B cell (primary cell): ENCODE measurements at regions not wholly inside any gene's neighbourhood (a gene's known extent, or its start where the extent isn't known, plus 50 kb on each side); places are given as distances from the start of the nearest gene placed in this dataset.

Experiments
- ATAC-seq: fragments of 200-7000 bp; cut with Tn5 transposase; one replicate; pipeline ENCODE4 v1.10.0; 2021; ENCODE audit warnings: low read depth, mild to moderate bottlenecking, moderate number of reproducible peaks, moderate library complexity
- CTCF ChIA-PET: fragments of 350-600 bp; sonication (Branson Sonifier 250); formaldehyde crosslinking; loops from one replicate; lab custom pipeline; 2021; ENCODE audit warnings: antibody characterized with exemption, inconsistent platforms; lab: Charles Lee
- POLR2A ChIA-PET: fragments of 350-600 bp; sonication (Branson Sonifier 250); formaldehyde crosslinking; loops from one replicate; lab custom pipeline; 2021; ENCODE audit warnings: antibody characterized with exemption; lab: Charles Lee
- DNase-seq: peaks from one replicate; pipeline ENCODE4 v3.0.0; 2013
- H2AFZ ChIP-seq: 2 replicates; pipeline ENCODE4 v1.6.1; 2012; ENCODE audit warnings: mild to moderate bottlenecking, low read depth, low read length; ENCODE audit not compliant: insufficient read depth, poor library complexity, severe bottlenecking
- H3K27ac ChIP-seq, 2 donors: 1 replicate in 1 of 2; 2 replicates in 1 of 2; pipeline ENCODE4 v1.5.1; 2012 to 2013; ENCODE audit warnings: low read length in 2 of 2, mild to moderate bottlenecking in 2 of 2, moderate library complexity in 1 of 2
- H3K27me3 ChIP-seq, 4 experiments: fragments of 200-600 bp in 1 of 4; sonication (generic) in 1 of 4; replicated peaks in 1 of 4; 1 replicate in 2 of 4; 2 replicates in 2 of 4; pipeline versions ENCODE4 v1.6.1 to v1.7.0; 2013 to 2016; ENCODE audit warnings: low read length in 3 of 4, mild to moderate bottlenecking in 2 of 4, mixed read lengths in 1 of 4, moderate library complexity in 1 of 4; ENCODE audit not compliant: insufficient read depth in 4 of 4, control insufficient read depth in 3 of 4; ENCODE audit errors: control extremely low read depth in 1 of 4
- H3K36me3 ChIP-seq, 2 experiments: replicated peaks in 1 of 2; 1 replicate in 1 of 2; 2 replicates in 1 of 2; pipeline versions ENCODE4 v1.6.1 to v1.7.1; 2013; ENCODE audit warnings: low read length in 1 of 2; ENCODE audit not compliant: insufficient read depth in 2 of 2, control insufficient read depth in 1 of 2; ENCODE audit errors: control extremely low read depth in 1 of 2, extremely low read depth in 1 of 2
- H3K4me1 ChIP-seq, 2 donors: fragments of 200-600 bp in 1 of 2; sonication (generic) in 1 of 2; 1 replicate in 1 of 2; 2 replicates in 1 of 2; pipeline versions ENCODE4 v1.5.1 to v1.6.1; 2013 to 2017; ENCODE audit warnings: low read length in 2 of 2; ENCODE audit not compliant: control insufficient read depth in 2 of 2, insufficient read depth in 2 of 2
- H3K4me2 ChIP-seq: replicated peaks from 2 replicates; pipeline ENCODE3; 2012; ENCODE audit warnings: mild to moderate bottlenecking, low read depth, low read length; ENCODE audit not compliant: poor library complexity, severe bottlenecking
- H3K4me3 ChIP-seq, 5 experiments: fragments of 200-600 bp in 1 of 5; sonication (generic) in 1 of 5; 1 replicate in 3 of 5; 2 replicates in 2 of 5; pipeline versions ENCODE4 v1.5.1 to v1.7.0; 2011 to 2016; ENCODE audit warnings: low read length in 4 of 5, mild to moderate bottlenecking in 4 of 5, low read depth in 2 of 5, control low read depth in 1 of 5, moderate library complexity in 1 of 5; ENCODE audit not compliant: insufficient read depth in 1 of 5; ENCODE audit errors: control extremely low read depth in 1 of 5, extremely low read depth in 1 of 5
- H3K79me2 ChIP-seq: fragments of 200-600 bp; sonication (generic); one replicate; pipeline ENCODE4 v1.6.0; 2016; ENCODE audit warnings: low read length; ENCODE audit not compliant: control insufficient read depth, insufficient read depth
- H3K9ac ChIP-seq: fragments of 200-600 bp; sonication (generic); 2 replicates; pipeline ENCODE4 v1.6.1; 2017; ENCODE audit warnings: mild to moderate bottlenecking, low read length, moderate library complexity
- H3K9me3 ChIP-seq, 3 donors: one replicate each; pipeline versions ENCODE4 v1.6.1 to v1.7.1; 2013; ENCODE audit warnings: low read length in 2 of 3; ENCODE audit not compliant: control insufficient read depth in 2 of 3, insufficient read depth in 1 of 3; ENCODE audit errors: control extremely low read depth in 1 of 3
- H4K20me1 ChIP-seq: 2 replicates; pipeline ENCODE4 v1.6.0; 2012; ENCODE audit warnings: mild to moderate bottlenecking, low read length; ENCODE audit not compliant: insufficient read depth, control insufficient read depth, poor library complexity, severe bottlenecking
- H3K27ac Mint-ChIP-seq: one replicate; pipeline ENCODE4 v1.8.0; 2021; ENCODE audit warnings: mixed read lengths
- H3K27me3 Mint-ChIP-seq: one replicate; pipeline ENCODE4 v1.8.0; 2021; ENCODE audit warnings: mixed read lengths
- H3K4me1 Mint-ChIP-seq: one replicate; pipeline ENCODE4 v1.8.0; 2021; ENCODE audit warnings: mixed read lengths
- H3K4me3 Mint-ChIP-seq: one replicate; pipeline ENCODE4 v1.8.0; 2021; ENCODE audit warnings: mixed read lengths
- H3K9me3 Mint-ChIP-seq: one replicate; pipeline ENCODE4 v1.8.0; 2022; ENCODE audit warnings: mixed read lengths; ENCODE audit not compliant: insufficient read depth
- EZH2 ChIP-seq: IDR thresholded peaks from 2 replicates; pipeline ENCODE4 v1.6.1; 2012; ENCODE audit warnings: borderline replicate concordance, low read depth, mild to moderate bottlenecking, moderate library complexity, low read length; ENCODE audit not compliant: insufficient read depth, poor library complexity, severe bottlenecking
- WGBS: methylation state at CpG from one replicate; pipeline ENCODE4 v1.1.5; 2013; ENCODE audit warnings: missing lambda C conversion rate; ENCODE audit not compliant: insufficient coverage; 5-methylcytosine and 5-hydroxymethylcytosine counted together
- intact Hi-C: fragments of 100-400 bp; cut with micrococcal nuclease; formaldehyde crosslinking; loops from one replicate; pipeline ENCODE4 v1.10.0; 2022
- TF ChIP-seq, protein P1 (sequence below): fragments of 200-600 bp; IDR thresholded peaks from one replicate; pipeline ENCODE4 v1.8.0; 2022; ENCODE audit warnings: antibody characterized with exemption, mild to moderate bottlenecking

DNA sequence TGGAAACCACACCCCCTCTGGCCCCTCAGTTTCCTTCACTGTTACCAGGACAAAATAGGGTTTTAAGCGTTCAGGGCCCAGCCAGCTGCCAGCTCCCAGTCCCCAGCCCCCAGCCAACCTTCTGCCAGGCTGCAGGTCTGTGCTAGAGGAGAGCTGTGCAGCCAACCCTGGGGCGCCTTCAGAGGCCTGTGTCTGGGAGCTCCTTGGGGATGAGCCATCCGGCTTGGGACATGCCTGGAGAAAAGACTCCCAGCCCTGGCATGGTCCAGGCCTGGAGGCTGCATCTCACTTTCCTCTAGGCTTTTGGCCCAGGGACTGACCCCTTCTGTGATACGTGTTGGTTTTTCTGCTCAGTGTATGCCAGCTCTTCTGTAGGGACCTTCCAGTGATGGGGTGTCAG lies 487.6 kb upstream of the MGMT start:
- Histone ChIP-seq H2AFZ (no peak overlapping the region), H3K9me3 (peaks cover 0 to 10% (median 0%) of the 10 kb centered on the region in 3 donors), H3K36me3 (no peaks in the 10 kb centered on the region), H4K20me1 (no peaks in the 10 kb centered on the region), H3K27me3 (no peaks in the 10 kb centered on the region), H3K4me3 (no peak overlapping the region), H3K4me2 (no peak overlapping the region), H3K79me2 (no peaks in the 10 kb centered on the region), H3K4me1 (no peaks in the 10 kb centered on the region), H3K27ac (no peak overlapping the region), H3K9ac (no peak overlapping the region)
- no peak for ATAC-seq
- WGBS, result 92% methylated on average over 4 of the region's 4 CpGs
- no peak overlapping the region for H3K27ac Mint-ChIP-seq
- TF ChIP-seq EZH2, result no peak
- TF ChIP-seq, protein P1, sequence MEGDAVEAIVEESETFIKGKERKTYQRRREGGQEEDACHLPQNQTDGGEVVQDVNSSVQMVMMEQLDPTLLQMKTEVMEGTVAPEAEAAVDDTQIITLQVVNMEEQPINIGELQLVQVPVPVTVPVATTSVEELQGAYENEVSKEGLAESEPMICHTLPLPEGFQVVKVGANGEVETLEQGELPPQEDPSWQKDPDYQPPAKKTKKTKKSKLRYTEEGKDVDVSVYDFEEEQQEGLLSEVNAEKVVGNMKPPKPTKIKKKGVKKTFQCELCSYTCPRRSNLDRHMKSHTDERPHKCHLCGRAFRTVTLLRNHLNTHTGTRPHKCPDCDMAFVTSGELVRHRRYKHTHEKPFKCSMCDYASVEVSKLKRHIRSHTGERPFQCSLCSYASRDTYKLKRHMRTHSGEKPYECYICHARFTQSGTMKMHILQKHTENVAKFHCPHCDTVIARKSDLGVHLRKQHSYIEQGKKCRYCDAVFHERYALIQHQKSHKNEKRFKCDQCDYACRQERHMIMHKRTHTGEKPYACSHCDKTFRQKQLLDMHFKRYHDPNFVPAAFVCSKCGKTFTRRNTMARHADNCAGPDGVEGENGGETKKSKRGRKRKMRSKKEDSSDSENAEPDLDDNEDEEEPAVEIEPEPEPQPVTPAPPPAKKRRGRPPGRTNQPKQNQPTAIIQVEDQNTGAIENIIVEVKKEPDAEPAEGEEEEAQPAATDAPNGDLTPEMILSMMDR, result no peak
- no peak for DNase-seq
- intact Hi-C loops, result no loop called here
- no peaks in the 10 kb centered on the region for H3K4me1 Mint-ChIP-seq
- H3K9me3 Mint-ChIP-seq, result peaks cover under 1% of the 10 kb centered on the region
- no peak overlapping the region for H3K4me3 Mint-ChIP-seq
- POLR2A ChIA-PET, result no interaction called here
- H3K27me3 Mint-ChIP-seq, result no peaks in the 10 kb centered on the region
- CTCF ChIA-PET, result no interaction called here

DNA sequence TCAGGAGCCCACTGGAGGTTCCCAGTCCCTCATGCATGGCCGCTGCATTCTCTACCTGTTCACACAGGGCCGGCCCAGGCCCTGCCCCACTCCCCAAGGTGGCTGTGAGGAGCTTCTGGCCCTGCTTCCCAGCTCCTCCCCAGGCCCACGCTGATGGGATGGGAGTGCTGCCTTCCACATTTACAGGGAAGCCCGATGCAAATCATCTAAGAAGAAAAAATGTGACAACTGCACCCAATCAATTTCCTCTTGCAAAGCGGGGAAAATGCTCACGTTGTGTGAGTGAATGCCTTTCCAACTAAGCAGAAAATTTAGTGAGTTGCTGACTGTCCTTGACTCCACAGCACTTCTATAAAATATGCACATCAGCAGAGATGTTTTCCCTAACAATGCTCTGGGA lies 485.8 kb upstream of the MGMT start:
- Histone ChIP-seq H4K20me1 (no peaks in the 10 kb centered on the region), H3K4me2 (no peak overlapping the region), H3K36me3 (no peaks in the 10 kb centered on the region), H2AFZ (no peak overlapping the region), H3K27me3 (no peaks in the 10 kb centered on the region), H3K4me1 (no peaks in the 10 kb centered on the region), H3K27ac (no peak overlapping the region), H3K79me2 (no peaks in the 10 kb centered on the region), H3K4me3 (no peak overlapping the region), H3K9me3 (peaks cover 0 to 17% (median 0%) of the 10 kb centered on the region in 3 donors), H3K9ac (no peak overlapping the region)
- no peak for TF ChIP-seq EZH2
- TF ChIP-seq, protein P1, result no peak
- ChIA-PET CTCF (no interaction called here), POLR2A (no interaction called here)
- Mint-ChIP-seq H3K9me3 (peaks cover 2% of the 10 kb centered on the region), H3K4me3 (no peak overlapping the region), H3K27me3 (no peaks in the 10 kb centered on the region), H3K27ac (no peak overlapping the region), H3K4me1 (no peaks in the 10 kb centered on the region)
- intact Hi-C loops, result no loop called here
- ATAC-seq (no peak), DNase-seq (no peak)
- 61% methylated on average over 3 of the region's 6 CpGs for WGBS
